ENCODE measurements at regions not wholly inside any gene's neighbourhood (a gene's known extent, or its start where the extent isn't known, plus 50 kb on each side); places are given as distances from the start of the nearest gene placed in this dataset.

DNA sequence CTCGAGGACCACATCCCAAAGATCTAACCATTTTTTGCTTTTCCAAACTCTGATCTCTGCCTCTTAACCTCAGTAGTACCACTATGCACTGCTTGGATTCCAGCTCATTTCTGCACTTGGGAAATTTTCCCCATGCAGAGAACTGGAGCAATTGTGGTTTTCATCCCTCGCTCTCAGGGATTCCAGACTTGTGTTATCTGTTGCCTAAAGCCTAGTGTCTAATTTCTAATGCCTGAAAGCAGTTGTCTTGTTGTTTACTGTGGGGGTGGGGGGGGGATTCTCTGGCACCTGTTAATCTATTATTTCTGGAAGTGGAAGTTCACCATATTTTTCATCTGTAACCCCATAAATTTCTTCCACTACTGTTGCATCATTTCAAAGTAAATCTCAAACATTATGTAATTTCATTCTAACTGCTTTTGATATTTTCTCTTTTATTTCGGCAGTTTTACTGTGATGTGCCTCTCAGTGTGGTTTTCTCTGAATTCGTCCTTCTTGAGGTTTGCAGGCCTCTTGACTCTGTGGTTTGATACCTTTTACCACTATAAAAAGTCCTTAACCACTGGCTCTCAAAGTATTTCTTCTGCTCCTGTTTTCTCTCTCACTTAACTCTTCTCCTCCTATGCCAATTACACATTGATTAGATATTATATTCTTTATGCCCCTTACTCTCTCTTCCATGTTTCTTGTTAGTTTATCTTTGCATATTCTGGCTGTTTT, 205.6 kb upstream of the EOLA2 start:
- no peak for DNase-seq

GRCh38 chrX:150146271-150146896, 208.1 kb upstream of the EOLA2 start:
- peak; percentile 5 for DNase-seq

GRCh38 chrX:150148749-150149672, 210.7 kb upstream of the EOLA2 start:
- DNase-seq, result no peak

- no peak for DNase-seq
These were observed 211.9 kb upstream of the EOLA2 start for GRCh38 chrX:150150076-150150779.

GRCh38 chrX:150150780-150151125, 212.4 kb upstream of the MAMLD1 start:
- no peak for DNase-seq

DNA sequence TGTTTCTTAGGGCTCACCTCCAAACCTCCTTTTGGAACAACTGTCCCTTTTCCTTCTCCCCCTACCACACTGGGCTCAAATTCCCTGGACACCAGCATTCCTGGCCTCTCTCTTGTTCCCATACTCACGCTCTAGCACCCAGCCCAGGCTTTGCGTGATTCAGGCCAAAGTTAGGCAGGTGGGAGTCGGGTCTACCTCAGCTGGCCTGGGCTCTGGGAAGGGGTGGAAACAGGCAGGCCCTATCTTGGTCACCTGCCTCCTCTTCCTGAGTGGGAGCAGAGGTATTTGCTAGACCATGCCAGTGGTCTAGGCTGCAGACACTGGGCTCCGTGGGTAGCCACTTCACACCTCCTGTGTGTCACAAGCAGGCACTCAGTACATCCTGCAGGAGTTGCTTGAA, 211.1 kb upstream of the MAMLD1 start:
- DNase-seq, result no peak

DNA sequence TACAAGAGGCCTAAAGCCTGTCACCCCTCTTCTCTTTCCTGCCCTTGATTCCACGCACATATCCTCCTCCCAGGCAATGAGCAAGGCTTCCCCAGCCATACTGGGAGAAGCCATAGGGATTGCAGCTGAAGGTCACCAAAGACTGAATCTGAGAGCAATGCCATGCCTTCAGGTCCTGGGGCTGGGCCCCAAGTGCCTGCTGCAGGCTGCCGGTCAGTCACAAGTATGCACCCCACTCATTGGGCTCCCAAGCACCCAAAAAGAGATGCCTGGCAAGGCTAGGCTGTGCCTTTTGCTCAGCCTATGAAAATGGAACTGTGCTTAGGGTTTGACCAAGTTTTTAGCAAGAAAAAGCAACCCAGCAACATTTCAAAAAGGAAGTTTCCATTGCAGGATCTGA, 210.6 kb upstream of the MAMLD1 start:
- no peak for DNase-seq

DNA sequence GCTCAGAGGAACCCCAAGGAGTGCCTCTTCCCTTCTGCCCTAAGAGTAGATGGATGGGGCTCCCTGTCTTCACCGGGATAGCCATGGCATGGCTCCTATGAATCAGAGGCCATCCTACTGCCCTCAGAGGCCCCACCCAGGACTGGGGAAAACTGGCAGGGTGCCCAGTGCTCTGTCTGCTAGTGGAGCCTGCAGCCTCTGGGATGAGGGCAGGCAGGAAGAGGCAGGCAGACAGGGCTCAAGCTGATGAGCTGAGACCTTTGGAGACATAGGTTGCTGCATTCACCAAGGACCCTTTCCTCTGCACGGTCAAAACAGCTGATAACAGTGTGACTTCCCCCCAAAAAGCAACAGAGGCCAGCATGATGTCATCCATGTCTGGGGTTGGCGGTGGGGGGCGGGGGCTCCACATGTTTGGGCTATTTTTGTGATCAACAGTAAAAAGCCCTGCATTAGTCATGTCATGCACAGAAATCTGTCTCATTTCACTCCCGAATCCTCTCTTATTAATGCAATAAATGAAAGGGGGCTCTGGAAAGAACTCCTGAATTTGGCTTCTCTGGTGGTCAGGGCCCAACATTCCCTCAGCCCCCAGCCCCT, 207.6 kb upstream of the MAMLD1 start:
- DNase-seq, result no peak

GRCh38 chrX:150156615-150157014, 206.5 kb upstream of the MAMLD1 start:
- DNase-seq, result no peak

GRCh38 chrX:150157291-150157690, 205.8 kb upstream of the MAMLD1 start:
- DNase-seq, result no peak

DNA sequence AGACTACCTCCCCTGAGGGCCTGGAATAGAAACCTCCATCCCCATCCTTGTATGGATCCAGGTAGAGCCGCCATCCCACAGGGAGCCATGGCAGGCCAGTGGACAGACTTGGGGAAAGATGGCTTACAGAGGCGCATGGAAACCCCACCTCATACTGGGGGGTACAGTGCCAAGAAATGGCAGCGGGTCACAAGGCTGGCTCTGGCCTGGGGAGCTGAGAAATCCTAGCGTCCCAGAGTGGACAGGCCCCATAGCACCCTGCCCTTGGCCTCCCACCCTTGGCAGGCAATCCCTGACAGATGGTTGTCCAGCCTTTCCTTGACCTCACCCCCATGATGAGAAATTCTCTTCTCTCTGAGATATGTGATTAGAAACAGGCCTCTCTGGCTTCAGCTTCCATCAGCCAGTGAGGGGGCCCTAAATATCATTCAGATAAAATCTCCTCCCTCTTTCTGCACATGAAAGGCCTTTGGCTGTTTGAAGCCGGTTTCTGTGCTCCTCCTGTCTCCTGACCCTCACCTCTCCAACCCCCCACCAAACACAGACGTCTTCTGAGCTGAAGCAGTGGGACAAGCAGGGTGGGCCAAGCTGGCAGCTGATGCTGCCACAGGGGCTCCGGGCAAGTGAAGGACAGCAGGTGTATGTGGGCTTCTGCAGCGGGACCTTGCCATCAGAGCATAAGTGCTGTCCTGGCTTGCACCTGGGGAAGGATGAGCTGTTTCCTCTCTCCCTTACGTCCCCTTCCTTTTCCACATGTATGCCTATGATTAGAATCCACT, 204.4 kb upstream of the MAMLD1 start:
- DNase-seq, result no peak

DNA sequence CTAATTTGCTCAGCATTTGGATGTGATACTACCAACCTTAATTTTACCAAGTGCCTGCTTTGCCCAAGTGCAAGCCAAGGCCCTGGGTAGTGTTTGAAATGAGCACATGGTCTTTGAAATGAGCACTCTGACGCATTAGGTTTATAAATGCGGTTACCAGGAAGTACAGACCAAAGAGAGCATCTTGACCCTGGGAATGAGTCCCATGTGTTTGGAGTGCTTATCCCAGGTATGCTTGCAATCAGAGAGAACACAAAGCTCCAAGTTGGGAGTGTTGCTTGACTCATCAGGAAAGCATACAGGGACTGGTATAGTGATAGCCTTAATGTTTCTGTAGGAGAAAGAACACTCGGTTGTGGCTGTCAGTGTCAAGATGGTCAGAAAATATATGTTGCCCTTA, 203.6 kb upstream of the MAMLD1 start:
- DNase-seq, result no peak

GRCh38 chrX:150160656-150161055, 202.5 kb upstream of the MAMLD1 start:
- no peak for DNase-seq

DNA sequence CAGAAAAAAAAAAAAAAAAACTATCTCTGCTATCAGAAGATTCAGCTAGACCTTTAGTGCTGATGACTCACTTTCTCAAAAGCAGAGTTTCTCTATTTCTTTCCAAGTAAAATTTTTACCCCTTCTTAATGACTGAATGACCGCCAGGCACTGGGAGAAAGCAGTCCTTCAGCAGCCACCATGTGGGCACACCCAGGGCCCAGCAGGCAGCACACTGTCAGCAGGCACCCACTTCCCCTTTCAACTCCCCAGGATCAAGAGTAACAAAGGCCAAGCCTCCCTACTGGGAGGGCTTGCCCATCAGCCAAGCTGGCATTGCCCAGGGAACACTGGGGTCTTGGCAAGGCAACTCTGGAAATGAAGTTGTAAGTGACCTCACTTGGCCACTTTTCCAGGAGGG, 201.9 kb upstream of the MAMLD1 start:
- no peak for DNase-seq

- DNase-seq, result no peak
These were observed 201.0 kb upstream of the MAMLD1 start for GRCh38 chrX:150162141-150162540.

DNA sequence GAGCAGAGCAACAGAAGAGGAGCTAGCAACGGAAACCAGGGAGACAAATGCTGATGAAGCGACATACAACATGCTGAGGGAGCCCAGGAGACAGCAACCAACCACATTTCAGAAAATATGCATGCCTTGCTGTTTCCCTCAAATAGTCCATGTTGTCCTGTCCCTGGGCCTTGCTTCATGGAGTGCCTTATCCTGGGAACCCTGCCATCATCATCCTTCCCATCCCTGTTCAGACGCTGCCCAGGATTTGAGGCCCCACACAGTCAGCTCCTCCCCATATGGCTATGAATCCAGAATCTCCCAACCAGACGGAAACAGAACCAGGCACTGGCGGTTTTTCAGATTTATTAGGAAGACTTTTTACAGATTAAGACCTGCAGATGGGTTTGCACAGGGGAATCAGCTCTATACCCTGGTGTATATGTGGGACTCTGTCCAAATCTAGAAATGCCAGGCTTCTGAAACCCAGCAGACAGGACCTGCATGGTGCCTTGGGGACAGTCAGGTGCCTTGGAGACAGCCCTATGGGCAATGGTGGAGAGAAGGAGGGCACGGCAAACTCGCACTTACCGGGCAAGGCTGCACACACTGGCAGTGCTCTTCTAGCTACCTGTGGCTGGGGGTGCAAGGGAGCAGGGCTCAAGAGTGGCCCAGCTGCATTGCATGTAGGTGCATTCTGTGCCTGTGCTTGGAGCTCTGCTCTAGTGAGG, 199.7 kb upstream of the MAMLD1 start:
- DNase-seq, result no peak

DNA sequence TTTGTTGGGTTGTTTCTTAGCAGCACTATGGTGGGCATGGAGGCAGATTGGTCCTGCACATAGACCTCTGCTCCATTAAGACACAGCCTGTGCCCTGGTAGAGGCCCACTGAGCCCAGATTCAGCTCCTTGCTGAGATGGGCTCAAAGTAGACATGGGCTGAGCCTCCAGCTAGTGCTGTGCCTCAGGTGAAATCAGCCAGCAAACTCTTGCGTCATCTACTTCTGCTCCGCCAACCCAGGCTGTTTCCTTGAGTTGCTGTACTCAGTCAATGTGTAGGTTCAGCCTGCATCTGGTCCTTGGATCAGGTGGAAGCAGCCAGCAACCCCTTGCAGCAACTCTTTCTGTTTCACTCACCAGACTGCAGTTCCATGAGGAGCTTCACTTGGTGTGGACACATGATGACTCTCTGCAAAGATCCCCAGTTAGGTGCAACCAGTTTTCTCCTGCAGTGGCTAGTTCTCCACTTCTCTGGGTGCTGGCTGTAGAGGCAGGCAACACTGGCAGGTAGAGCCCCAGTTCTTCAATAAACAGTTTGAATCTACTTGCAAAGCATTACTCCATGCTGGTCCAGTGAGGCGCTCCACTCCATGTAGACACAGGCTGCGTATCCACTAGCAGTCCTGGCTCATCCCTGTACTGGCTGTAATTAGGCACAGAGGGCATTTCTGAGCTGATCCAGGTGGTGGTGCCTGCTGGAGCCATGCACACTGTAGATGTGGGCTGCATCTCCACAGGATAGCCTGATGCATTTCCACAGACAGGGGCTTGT, 199.0 kb upstream of the MAMLD1 start:
- no peak for DNase-seq

DNA sequence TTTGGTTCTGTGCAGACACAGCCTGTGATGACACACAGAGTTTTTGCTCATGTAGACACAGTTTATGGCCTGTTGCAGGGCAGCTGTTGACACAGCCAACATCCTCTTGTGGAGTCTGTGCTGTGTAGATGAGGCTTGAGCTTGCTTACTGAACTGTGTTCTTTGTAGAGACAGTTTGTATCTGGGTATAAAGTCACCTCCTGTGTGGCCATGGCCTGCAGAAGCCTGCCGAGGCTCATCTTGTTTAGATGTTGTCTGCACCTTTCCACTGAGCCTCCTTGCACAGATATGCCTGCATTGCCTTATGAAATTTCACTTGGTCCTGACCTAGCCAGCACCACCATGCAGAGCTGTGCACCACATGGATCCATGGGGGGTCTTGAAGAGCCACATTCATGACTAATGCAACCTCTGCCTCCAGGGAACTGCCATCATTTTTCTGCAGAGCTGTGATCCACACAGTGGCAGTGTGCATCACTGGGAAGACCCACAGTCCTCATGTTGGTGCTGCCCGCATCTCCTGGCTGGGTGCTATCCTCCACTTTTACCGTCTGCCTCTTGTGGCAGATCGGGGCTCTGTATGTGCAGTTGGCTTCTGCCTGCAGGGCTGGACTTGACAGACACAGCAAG, 198.0 kb upstream of the MAMLD1 start:
- DNase-seq, result no peak

GRCh38 chrX:150165776-150166610, 197.1 kb upstream of the MAMLD1 start:
- no peak for DNase-seq

Data from stimulated activated CD4-positive, alpha-beta T cell treated with anti-CD3 and anti-CD28 coated beads, Interleukin-4, amount 100 ng/mL, for 1 hour (primary cell).